AG04450 (cell line): ENCODE measurements at regions not wholly inside any gene's neighbourhood (a gene's known extent, or its start where the extent isn't known, plus 50 kb on each side); places are given as distances from the start of the nearest gene placed in this dataset.

ENCODE experiments used
- CTCF ChIA-PET: fragments of 300-600, 350-600 bp; formaldehyde crosslinking; extraction: SDS; loops from one replicate; lab custom pipeline; 2022; ENCODE audit warnings: antibody characterized with exemption, inconsistent platforms; lab: Charles Lee
- POLR2A ChIA-PET: fragments of 350-600 bp; formaldehyde crosslinking; extraction: SDS; loops from one replicate; lab custom pipeline; 2021; ENCODE audit warnings: antibody characterized with exemption, inconsistent platforms; lab: Yijun Ruan, JAX
- DNase-seq: peaks from one replicate; pipeline ENCODE4 v3.0.0-alpha.2; 2011; ENCODE audit warnings: low read depth, low spot score
- H3K27ac ChIP-seq: one replicate; pipeline ENCODE4 v1.5.1; 2012; ENCODE audit warnings: low read depth, low read length, control low read depth
- H3K27me3 ChIP-seq: one replicate; pipeline ENCODE4 v1.6.0; 2012; ENCODE audit warnings: low read length; ENCODE audit not compliant: control insufficient read depth, insufficient read depth
- H3K4me3 ChIP-seq: 2 replicates; pipeline ENCODE4 v1.5.1; 2011; ENCODE audit warnings: mild to moderate bottlenecking, low read depth, low read length, control low read depth
- H3K9me3 ChIP-seq: 2 replicates; pipeline ENCODE4 v1.5.1; 2012; ENCODE audit warnings: low read length; ENCODE audit not compliant: control insufficient read depth, insufficient read depth
- CTCF ChIP-seq: IDR thresholded peaks from 2 replicates; pipeline ENCODE4 v1.5.1; 2011; ENCODE audit warnings: low read depth, low read length, control low read depth, inconsistent platforms

- CTCF ChIA-PET: no interaction called here
- POLR2A ChIA-PET: no interaction called here
- peaks cover 17% of the 10 kb centered on the region for H3K9me3 ChIP-seq
Observed at GRCh38 chr7:123319911-123320310, 120.1 kb upstream of the SLC13A1 start.

GRCh38 chr7:123314886-123315285 lies 115.1 kb upstream of the SLC13A1 start:
- DNase-seq: no peak
- Histone ChIP-seq H3K9me3 (peaks cover 5% of the 10 kb centered on the region; the same call in 1 of the 2 replicates), H3K27ac (no peak overlapping the region), H3K27me3 (no peaks in the 10 kb centered on the region), H3K4me3 (no peak overlapping the region)
- TF ChIP-seq CTCF: no peak
- CTCF ChIA-PET: interaction anchor here (0.7 kb wide), 1 partner anchor 21 kb away, joined by 3 read pairs; no protein-coding TSS in a partner anchor
- POLR2A ChIA-PET: no interaction called here

More at GRCh38 chr7:123319911-123320310, 120.1 kb upstream of the SLC13A1 start:
- no peaks in the 10 kb centered on the region for H3K27me3 ChIP-seq
- no peak overlapping the region for H3K4me3 ChIP-seq
- H3K27ac ChIP-seq: no peak overlapping the region
- no peak for DNase-seq
- no peak for TF ChIP-seq CTCF

DNA sequence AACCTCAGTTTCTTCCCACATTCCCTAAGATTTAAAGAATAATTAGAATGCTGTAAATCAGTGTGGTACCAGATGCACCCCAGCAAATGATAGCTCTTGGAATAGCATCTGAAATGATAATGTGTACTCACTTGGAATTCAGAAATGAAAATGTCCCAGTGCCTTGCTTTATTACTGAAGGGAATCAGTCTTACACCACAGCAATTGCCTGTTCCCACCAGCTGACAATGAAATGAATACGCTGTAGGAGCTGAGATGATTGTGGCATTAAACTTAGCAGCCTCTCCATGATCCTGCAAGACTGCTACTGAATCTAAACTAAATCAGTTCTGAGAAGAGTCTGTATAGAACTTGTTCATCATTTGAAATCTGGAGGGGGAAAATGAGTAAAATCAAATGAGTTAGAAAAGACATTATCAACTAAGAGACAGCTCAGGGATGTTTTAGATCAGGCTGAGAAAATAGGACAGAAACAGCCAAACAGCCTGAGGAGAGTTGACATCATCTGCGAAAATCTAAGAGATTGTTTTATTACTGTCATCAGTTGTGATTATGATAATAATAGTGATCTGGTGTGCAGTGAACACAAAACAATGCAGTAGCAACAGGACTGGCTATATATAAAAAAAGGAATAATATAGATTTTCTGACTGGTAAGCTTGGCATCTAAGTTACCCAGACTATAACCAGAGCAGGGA lies 108.6 kb upstream of the SLC13A1 start:
- POLR2A ChIA-PET: no interaction called here
- H3K4me3 ChIP-seq: no peak overlapping the region
- no peak for TF ChIP-seq CTCF
- no peaks in the 10 kb centered on the region for H3K9me3 ChIP-seq
- no peaks in the 10 kb centered on the region for H3K27me3 ChIP-seq
- H3K27ac ChIP-seq: no peak overlapping the region
- CTCF ChIA-PET: no interaction called here
- no peak for DNase-seq

DNA sequence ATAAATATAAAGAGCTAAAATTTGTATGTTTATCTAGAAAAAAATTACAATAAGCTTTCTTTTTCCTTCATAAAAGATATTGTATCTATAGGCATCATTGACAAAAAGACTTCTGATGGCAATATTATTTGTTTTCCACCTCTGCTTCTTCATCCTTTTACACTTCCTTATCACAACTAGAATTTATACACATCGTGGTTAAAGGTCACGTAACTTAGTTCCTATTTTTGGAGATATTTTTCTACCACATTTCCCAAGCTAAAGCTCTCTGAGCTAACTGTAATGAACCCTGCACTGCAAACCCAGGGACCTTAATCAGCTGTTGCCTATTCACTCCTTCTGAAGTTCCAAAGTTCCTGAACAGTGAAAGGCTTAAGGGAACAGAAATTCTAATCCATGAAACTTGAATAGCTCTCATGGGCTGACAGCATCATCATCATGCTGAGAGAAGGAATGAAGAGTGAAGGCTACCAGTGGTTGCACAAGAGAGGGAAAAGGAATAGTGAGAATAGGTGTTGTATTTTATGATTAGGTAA lies 106.1 kb upstream of the SLC13A1 start:
- no peaks in the 10 kb centered on the region for H3K9me3 ChIP-seq
- H3K27me3 ChIP-seq: no peaks in the 10 kb centered on the region
- ChIA-PET CTCF (no interaction called here), POLR2A (no interaction called here)
- no peak for DNase-seq
- TF ChIP-seq CTCF: no peak
- H3K4me3 ChIP-seq: no peak overlapping the region
- no peak overlapping the region for H3K27ac ChIP-seq

DNA sequence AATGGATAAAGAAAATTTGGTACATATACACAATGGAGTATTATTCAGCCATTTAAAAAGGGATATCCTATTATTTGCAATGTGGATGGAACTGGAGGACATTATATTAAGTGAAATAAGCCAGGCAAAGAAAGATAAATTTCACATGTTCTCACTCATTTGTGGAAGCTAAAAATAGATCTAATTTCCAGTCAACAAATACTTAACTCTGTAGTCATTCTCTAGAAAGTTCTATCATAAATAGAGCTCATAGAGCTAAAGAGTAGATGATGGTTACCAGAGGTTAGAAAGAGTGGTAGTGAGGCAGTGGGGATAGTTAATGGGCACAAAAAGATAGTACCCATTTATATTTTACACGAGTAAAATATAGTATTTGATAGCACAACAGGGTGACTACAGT lies 104.2 kb upstream of the SLC13A1 start:
- Histone ChIP-seq H3K27me3 (no peaks in the 10 kb centered on the region), H3K4me3 (no peak overlapping the region), H3K27ac (no peak overlapping the region), H3K9me3 (no peaks in the 10 kb centered on the region)
- no peak for TF ChIP-seq CTCF
- POLR2A ChIA-PET: no interaction called here
- CTCF ChIA-PET: no interaction called here
- no peak for DNase-seq
